ENCODE measurements at regions not wholly inside any gene's neighbourhood (a gene's known extent, or its start where the extent isn't known, plus 50 kb on each side); places are given as distances from the start of the nearest gene placed in this dataset.

DNA sequence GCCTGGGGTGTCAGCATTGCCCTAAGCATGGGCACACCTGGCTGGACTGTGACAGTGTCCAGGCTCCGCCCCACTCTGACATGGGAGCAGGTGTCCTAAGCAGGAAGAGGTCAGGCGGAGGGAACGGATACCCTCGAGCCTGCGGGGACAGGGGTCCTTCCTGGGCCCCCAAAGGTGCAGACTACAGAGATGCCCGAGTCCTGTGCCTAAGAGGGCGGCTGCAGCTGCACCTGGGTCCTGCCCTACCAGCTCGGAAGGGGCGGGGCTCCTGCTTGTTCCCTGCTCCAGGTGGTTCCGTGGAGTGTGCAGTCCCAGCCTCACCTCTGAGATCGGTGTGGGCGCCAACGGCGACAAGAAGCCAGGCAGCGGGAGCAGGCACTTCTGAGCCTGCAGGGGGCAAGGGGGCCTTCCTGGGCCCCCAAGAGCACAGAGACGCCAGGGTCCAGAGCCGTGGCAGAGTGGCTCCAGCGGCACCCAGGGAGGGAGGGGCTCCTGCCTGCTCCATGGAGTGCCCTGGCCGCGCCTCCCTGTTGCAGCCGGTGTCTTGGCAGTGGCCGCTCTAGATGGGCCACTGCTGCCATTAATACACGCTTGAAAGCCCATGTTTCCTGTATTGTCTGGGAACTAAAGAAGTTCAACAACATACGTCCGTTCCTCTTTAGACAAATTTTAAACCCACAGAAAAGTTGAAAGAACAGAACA lies 64.5 kb upstream of the CACNA2D1 start:
- H3K4me1 ChIP-seq (ENCODE audit: control insufficient read depth, extremely low read depth, insufficient read depth, low read length): no peaks in the 10 kb centered on the region
- H2AFZ ChIP-seq (ENCODE audit: low read length): no peak overlapping the region
- no peaks in the 10 kb centered on the region for H3K79me2 ChIP-seq (ENCODE audit: control insufficient read depth, insufficient read depth, low read length)
- H3K4me3 ChIP-seq (replicated peaks in 1 of 4; ENCODE audit: control extremely low read depth in 1 of 4, insufficient read depth in 1 of 4, low read depth in 3 of 4, low read length in 4 of 4): no peak overlapping the region
- H4K20me1 ChIP-seq (ENCODE audit: control insufficient read depth, extremely low read depth, insufficient read depth, low read length): no peaks in the 10 kb centered on the region
- no peaks in the 10 kb centered on the region for H3K36me3 ChIP-seq (ENCODE audit: control insufficient read depth, insufficient read depth, low read length)
- no peaks in the 10 kb centered on the region for H3K27me3 ChIP-seq (ENCODE audit: control insufficient read depth, insufficient read depth, low read length)
- H3K4me2 ChIP-seq (ENCODE audit: extremely low read depth, insufficient read depth, low read length): no peak overlapping the region
- H3K9me3 ChIP-seq (ENCODE audit: control insufficient read depth, insufficient read depth, low read depth, low read length): no peaks in the 10 kb centered on the region
- TF ChIP-seq, protein P1, sequence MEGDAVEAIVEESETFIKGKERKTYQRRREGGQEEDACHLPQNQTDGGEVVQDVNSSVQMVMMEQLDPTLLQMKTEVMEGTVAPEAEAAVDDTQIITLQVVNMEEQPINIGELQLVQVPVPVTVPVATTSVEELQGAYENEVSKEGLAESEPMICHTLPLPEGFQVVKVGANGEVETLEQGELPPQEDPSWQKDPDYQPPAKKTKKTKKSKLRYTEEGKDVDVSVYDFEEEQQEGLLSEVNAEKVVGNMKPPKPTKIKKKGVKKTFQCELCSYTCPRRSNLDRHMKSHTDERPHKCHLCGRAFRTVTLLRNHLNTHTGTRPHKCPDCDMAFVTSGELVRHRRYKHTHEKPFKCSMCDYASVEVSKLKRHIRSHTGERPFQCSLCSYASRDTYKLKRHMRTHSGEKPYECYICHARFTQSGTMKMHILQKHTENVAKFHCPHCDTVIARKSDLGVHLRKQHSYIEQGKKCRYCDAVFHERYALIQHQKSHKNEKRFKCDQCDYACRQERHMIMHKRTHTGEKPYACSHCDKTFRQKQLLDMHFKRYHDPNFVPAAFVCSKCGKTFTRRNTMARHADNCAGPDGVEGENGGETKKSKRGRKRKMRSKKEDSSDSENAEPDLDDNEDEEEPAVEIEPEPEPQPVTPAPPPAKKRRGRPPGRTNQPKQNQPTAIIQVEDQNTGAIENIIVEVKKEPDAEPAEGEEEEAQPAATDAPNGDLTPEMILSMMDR (conservative IDR thresholded peaks at IDR 0.05 in 1 of 2, IDR thresholded peaks at IDR 0.05 in 1 of 2; ENCODE audit: low read depth in 1 of 2, low read length in 2 of 2): no peak
- no peak for TF ChIP-seq EZH2 (IDR thresholded peaks at IDR 0.05; ENCODE audit: low read length, missing control alignments)
- no peak overlapping the region for H3K27ac ChIP-seq (ENCODE audit: insufficient read depth, low read length)
- H3K9ac ChIP-seq (ENCODE audit: insufficient read depth, low read length): no peak overlapping the region
- no peak for DNase-seq (ENCODE audit: low read depth in 2 of 2)

GRCh38 chr7:82507365-82507975 lies 63.9 kb upstream of the CACNA2D1 start:
- Histone ChIP-seq H3K27me3 (ENCODE audit: control insufficient read depth, insufficient read depth, low read length) (no peaks in the 10 kb centered on the region), H3K79me2 (ENCODE audit: control insufficient read depth, insufficient read depth, low read length) (no peaks in the 10 kb centered on the region), H3K36me3 (ENCODE audit: control insufficient read depth, insufficient read depth, low read length) (no peaks in the 10 kb centered on the region), H2AFZ (ENCODE audit: low read length) (no peak overlapping the region), H3K27ac (ENCODE audit: insufficient read depth, low read length) (no peak overlapping the region), H4K20me1 (ENCODE audit: control insufficient read depth, extremely low read depth, insufficient read depth, low read length) (no peaks in the 10 kb centered on the region), H3K4me2 (ENCODE audit: extremely low read depth, insufficient read depth, low read length) (no peak overlapping the region), H3K4me1 (ENCODE audit: control insufficient read depth, extremely low read depth, insufficient read depth, low read length) (no peaks in the 10 kb centered on the region), H3K4me3 (replicated peaks in 1 of 4; ENCODE audit: control extremely low read depth in 1 of 4, insufficient read depth in 1 of 4, low read depth in 3 of 4, low read length in 4 of 4) (no peak overlapping the region), H3K9ac (ENCODE audit: insufficient read depth, low read length) (no peak overlapping the region), H3K9me3 (ENCODE audit: control insufficient read depth, insufficient read depth, low read depth, low read length) (no peaks in the 10 kb centered on the region)
- no peak for TF ChIP-seq EZH2 (IDR thresholded peaks at IDR 0.05; ENCODE audit: low read length, missing control alignments)
- TF ChIP-seq, protein P1 (conservative IDR thresholded peaks at IDR 0.05 in 1 of 2, IDR thresholded peaks at IDR 0.05 in 1 of 2; ENCODE audit: low read depth in 1 of 2, low read length in 2 of 2): no peak
- no peak for DNase-seq (ENCODE audit: low read depth in 2 of 2)

DNA sequence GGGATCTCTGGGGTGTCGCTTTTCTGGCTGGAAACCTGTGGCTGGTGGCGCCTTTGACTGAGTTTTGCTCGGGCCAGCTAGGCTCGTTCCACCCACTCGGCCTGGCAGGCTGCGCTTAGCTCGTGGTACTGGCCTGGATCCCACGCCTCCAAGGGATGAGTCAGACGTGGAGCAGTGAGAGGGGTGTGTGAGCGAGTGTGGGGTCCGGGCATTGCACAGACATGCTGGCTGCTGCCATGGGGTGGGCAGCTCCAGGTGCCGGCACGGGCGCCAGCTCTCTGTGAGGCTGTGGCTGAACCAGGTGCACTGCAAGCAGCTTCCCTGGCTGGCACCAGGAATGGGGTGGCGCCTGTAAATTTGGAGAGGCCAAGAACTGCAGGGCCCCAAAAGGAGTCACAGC lies 63.1 kb upstream of the CACNA2D1 start:
- no peak overlapping the region for H2AFZ ChIP-seq (ENCODE audit: low read length)
- H3K9me3 ChIP-seq (ENCODE audit: control insufficient read depth, insufficient read depth, low read depth, low read length): no peaks in the 10 kb centered on the region
- no peaks in the 10 kb centered on the region for H3K79me2 ChIP-seq (ENCODE audit: control insufficient read depth, insufficient read depth, low read length)
- no peaks in the 10 kb centered on the region for H3K4me1 ChIP-seq (ENCODE audit: control insufficient read depth, extremely low read depth, insufficient read depth, low read length)
- no peaks in the 10 kb centered on the region for H3K36me3 ChIP-seq (ENCODE audit: control insufficient read depth, insufficient read depth, low read length)
- H3K4me3 ChIP-seq (replicated peaks in 1 of 4; ENCODE audit: control extremely low read depth in 1 of 4, insufficient read depth in 1 of 4, low read depth in 3 of 4, low read length in 4 of 4): no peak overlapping the region
- no peaks in the 10 kb centered on the region for H3K27me3 ChIP-seq (ENCODE audit: control insufficient read depth, insufficient read depth, low read length)
- no peak overlapping the region for H3K9ac ChIP-seq (ENCODE audit: insufficient read depth, low read length)
- H3K4me2 ChIP-seq (ENCODE audit: extremely low read depth, insufficient read depth, low read length): no peak overlapping the region
- no peaks in the 10 kb centered on the region for H4K20me1 ChIP-seq (ENCODE audit: control insufficient read depth, extremely low read depth, insufficient read depth, low read length)
- DNase-seq (ENCODE audit: low read depth in 2 of 2): peak; percentile 23 to 75
- H3K27ac ChIP-seq (ENCODE audit: insufficient read depth, low read length): no peak overlapping the region
- TF ChIP-seq, protein P1 (conservative IDR thresholded peaks at IDR 0.05 in 1 of 2, IDR thresholded peaks at IDR 0.05 in 1 of 2; ENCODE audit: low read depth in 1 of 2, low read length in 2 of 2): no peak
- no peak for TF ChIP-seq EZH2 (IDR thresholded peaks at IDR 0.05; ENCODE audit: low read length, missing control alignments)

Measured in fibroblast of lung (primary cell).